ENCODE measurements at regions not wholly inside any gene's neighbourhood (a gene's known extent, or its start where the extent isn't known, plus 50 kb on each side); places are given as distances from the start of the nearest gene placed in this dataset.

- TF ChIP-seq CTCF (conservative IDR thresholded peaks at IDR 0.05; ENCODE audit: low read length): no peak
- no peak for TF ChIP-seq EZH2phosphoT487 (IDR thresholded peaks at IDR 0.05; ENCODE audit: borderline replicate concordance, low read depth, low read length)
These were observed 72.2 kb upstream of the FICD start for GRCh38 chr12:108442910-108443309.
